GM21737 (cell line): ENCODE measurements at regions not wholly inside any gene's neighbourhood (a gene's known extent, or its start where the extent isn't known, plus 50 kb on each side); places are given as distances from the start of the nearest gene placed in this dataset.
"Not testable (repeated sequence)": the region's sequence is repeated elsewhere in the genome, so short reads cannot be mapped to it uniquely, and the experiment has no call there.

Source experiments
- ATAC-seq: cut with Tn5 transposase; IDR thresholded peaks from one replicate; pipeline ENCODE4 v1.9.1; 2021; ENCODE audit warnings: mild to moderate bottlenecking, moderate library complexity; ENCODE audit not compliant: unreplicated experiment

GRCh38 chr2:187775651-187776050, 221.4 kb upstream of the TFPI start:
- ATAC-seq: no peak

- no peak for ATAC-seq
These were observed 228.1 kb upstream of the TFPI start for GRCh38 chr2:187782301-187782700.

GRCh38 chr2:187783446-187783845, 229.2 kb upstream of the TFPI start:
- ATAC-seq: no peak

DNA sequence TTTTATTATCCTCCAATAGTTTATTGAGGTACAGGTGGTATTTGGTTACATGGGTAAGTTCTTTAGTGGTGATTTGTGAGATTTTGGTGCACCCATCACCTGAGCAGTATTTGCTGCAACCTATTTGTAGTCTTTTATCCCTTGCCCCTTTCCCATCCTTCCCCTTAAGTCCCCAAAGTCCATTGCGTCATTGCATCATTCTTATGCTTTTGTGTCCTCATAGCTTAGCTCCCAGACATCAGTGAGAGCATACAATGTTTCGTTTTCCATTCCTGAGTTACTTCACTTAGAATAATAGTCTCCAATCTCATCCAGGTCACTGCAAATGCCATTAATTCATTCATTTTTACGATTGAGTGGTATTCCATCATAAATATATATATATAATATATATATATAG, 229.9 kb upstream of the TFPI start:
- not testable (repeated sequence) for ATAC-seq

- no peak for ATAC-seq
These were observed 245.4 kb upstream of the TFPI start for GRCh38 chr2:187799601-187800000.

- ATAC-seq: no peak
These were observed 249.6 kb upstream of the TFPI start for GRCh38 chr2:187803816-187804215.

DNA sequence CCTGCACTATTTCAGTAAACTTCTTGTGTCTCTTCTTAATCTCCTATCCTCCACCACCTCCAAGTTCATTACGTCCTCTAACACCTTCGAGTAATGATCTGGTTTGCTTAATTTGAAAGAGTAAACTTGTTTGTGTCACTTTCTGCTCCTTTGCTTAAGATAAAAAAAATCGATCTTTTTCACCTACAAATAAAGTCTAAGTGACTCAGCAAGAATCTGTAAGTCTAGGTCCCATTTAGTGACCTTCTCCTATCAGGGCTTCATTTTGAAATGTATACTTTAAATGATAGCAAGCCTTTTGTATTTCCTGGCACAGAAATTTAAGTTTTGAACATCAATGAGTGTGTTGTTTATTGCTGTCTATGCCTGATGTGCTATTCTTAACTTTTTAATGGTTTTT, 260.9 kb upstream of the TFPI start:
- ATAC-seq: no peak

- ATAC-seq: no peak
These were observed 265.4 kb upstream of the TFPI start for GRCh38 chr2:187819624-187820023.

GRCh38 chr2:187825108-187825507, 270.9 kb upstream of the TFPI start:
- ATAC-seq: no peak

DNA sequence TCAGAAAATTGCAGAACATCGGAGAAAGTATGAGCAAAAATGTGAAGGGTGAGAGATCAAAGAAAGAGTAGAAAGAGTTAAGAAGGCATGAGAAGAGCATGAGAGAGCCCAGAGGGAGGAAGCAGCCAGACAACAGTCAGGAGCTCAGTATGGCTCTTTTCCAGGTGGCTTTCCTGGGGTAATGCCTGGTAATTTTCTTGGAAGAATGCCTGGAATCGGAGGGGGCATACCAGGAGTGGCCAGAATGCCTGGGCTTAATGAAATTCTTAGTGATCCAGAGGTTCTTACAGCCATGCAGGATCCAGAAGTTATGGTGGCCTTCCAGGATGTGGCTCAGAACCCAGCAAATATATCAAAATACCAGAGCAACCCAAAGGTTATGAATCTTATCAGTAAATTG, 271.8 kb upstream of the TFPI start:
- no peak for ATAC-seq

- ATAC-seq: no peak
These were observed 280.6 kb upstream of the TFPI start for GRCh38 chr2:187834787-187835186.

DNA sequence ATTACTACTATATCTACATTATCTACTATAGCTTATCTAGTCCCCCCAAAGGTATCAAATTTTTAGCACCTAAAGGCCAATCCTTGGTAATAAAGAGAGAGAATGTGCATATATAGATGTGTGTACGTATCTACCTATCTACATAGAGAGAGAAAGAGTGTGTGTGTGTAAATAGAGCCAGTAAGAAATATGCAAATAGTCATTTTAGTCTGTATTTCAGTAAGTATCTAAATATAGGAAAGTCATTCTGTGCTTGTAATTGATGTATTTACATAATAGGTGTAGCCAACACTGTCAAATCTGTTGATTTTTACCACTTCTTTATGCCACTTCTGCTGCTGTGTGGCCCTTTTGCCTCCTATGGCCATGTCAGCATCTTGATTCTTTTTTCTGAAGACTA, 284.5 kb upstream of the TFPI start:
- no peak for ATAC-seq

- no peak for ATAC-seq
These were observed 288.1 kb upstream of the TFPI start for GRCh38 chr2:187842315-187842714.

DNA sequence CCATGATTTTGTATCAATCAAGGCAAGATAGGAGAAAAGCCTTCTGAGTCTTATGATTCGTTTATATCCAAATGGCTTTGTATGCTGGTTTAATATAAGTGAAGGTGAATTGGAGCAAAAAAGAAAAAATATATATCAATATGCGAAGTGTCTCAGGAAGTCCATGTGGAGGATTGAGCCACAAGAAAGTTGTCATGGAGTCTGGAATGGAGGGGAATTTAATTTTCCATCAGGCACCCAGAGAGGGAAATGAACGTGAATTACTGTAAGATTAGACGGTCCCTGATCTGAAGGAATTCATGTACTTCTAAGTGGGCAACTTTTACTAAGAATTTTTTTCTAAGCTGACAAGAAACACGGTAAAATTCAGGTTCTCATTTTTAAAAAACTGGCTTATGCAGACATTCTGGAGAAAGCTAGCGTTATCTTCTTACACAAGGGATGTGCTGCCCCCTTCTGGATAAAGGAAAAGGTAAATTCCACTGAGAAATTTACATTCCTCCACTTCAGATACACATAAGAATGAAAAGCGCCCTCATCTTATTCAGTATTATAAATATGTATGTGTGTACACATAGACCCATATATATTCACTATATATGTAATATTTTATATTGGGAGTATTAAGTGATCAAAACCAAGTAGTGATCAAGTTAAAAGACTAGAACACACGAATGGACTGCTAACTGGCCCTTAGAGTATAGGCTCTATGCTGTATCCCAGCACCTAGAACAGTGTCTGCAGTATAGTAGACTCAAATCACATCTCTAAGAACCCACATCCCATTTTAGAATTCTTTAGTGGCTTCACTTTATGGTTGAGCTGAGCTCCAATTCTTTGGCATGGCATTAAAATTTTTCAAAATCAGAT, 289.0 kb upstream of the TFPI start:
- no peak for ATAC-seq

DNA sequence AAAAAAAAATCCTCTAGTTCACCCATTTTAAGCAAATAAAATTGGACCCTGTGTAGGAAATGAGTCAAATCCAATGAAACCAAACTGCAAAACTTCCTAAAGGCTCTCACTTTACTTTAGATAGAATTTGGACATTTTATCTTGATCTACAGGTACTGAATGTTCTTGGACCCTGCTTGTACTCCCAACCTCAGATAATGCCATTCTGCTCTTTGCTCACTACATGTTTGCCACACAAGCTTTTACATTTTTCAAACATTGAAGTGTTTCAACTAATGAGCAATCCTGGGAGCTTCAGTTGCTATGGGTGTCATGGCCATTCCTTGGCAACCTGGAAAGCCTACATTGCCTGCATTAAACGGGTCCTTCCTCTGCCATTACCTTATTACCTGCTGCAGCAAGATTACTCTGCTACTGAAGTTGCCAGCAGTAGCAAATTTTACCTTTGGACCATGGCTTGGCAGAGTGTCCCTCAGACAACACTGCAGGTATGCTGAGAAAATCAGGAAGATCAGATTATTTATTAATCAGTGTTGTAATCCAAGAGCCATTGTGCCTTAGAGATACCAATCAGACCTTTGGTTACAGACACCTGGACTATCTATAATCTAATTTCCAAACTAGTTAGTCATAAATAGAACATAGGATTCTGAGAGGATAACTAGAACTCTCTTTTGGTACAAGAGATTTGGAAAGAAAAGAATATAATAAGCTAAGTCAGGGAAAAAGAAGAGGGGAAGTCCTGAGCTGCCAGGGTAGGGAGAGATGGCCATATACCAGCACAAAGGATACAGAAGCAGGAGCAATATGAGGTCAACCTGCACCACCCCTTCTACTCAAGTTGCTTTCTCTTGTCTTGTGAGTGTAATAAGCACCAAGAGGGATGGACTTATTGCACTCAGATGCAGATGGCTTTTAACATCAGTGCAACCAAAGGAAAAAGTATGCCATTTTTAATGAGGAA, 293.3 kb upstream of the TFPI start:
- ATAC-seq: no peak

GRCh38 chr2:187851955-187852561, 297.8 kb upstream of the TFPI start:
- ATAC-seq: no peak

GRCh38 chr2:187853381-187853791, 299.2 kb upstream of the TFPI start:
- ATAC-seq: no peak

- no peak for ATAC-seq
These were observed 300.6 kb upstream of the TFPI start for GRCh38 chr2:187854801-187855200.

DNA sequence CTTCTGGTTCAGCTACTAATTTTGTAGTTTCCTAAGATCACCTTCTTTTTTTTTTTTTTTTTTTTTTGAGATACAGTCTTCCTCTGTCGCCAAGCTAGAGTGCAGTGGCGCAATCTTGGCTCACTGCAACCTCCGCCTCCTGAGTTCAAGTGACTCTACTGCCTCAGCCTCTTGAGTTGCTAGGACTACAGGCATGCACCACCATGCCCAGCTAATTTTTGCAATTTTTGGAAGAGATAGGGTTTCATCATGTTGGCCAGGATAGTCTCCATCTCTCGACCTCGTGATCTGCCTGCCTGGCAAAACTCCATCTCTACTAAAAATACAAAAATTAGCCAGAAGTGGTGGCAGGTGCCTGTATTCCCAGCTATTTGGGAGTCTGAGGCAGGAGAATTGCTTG, 301.5 kb upstream of the TFPI start:
- ATAC-seq: no peak

GRCh38 chr2:187857826-187858225, 303.6 kb upstream of the TFPI start:
- no peak for ATAC-seq

DNA sequence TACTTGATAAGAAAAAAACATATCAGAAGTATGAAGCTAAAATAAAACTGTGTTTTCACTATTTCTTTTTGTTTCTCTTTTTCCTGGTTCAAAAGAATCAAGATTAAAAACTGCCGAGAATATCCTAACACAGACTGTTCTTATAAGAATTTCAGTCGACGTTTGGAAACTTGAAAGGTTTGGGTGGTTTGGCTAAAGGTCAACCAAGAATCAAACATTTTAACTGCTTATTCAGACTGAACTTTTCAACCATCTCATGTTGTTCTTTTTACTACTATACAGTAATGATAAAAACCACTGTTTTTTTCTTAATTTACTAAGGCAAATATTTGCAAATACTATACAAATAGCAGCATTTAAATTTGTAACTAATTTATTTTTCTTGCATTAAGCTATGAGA, 308.5 kb upstream of the TFPI start:
- ATAC-seq: no peak
